GM12872 (cell line): ENCODE measurements at regions not wholly inside any gene's neighbourhood (a gene's known extent, or its start where the extent isn't known, plus 50 kb on each side); places are given as distances from the start of the nearest gene placed in this dataset.

ENCODE experiments used
- CTCF ChIP-seq: IDR thresholded peaks from 3 replicates; pipeline ENCODE4 v1.5.1; 2011; ENCODE audit warnings: low read depth, mild to moderate bottlenecking, low read length, moderate library complexity; ENCODE audit not compliant: insufficient read depth

GRCh38 chr3:147015334-147015733, 391.0 kb downstream of the ZIC4 start:
- no peak for TF ChIP-seq CTCF

GRCh38 chr3:147008886-147009285, 397.5 kb downstream of the ZIC4 start:
- TF ChIP-seq CTCF, result no peak

GRCh38 chr3:147008458-147008857, 397.9 kb downstream of the ZIC4 start:
- no peak for TF ChIP-seq CTCF

GRCh38 chr3:147007736-147008245, 398.6 kb downstream of the ZIC4 start:
- TF ChIP-seq CTCF, result no peak

GRCh38 chr3:147002721-147003120, 397.6 kb upstream of the PLSCR5 start:
- TF ChIP-seq CTCF, result no peak

- no peak for TF ChIP-seq CTCF
Observed at GRCh38 chr3:147000274-147000673, 395.1 kb upstream of the PLSCR5 start.

GRCh38 chr3:146991907-146992306, 386.8 kb upstream of the PLSCR5 start:
- TF ChIP-seq CTCF, result no peak

GRCh38 chr3:146975476-146975875, 370.3 kb upstream of the PLSCR5 start:
- no peak for TF ChIP-seq CTCF
